ENCODE measurements at regions not wholly inside any gene's neighbourhood (a gene's known extent, or its start where the extent isn't known, plus 50 kb on each side); places are given as distances from the start of the nearest gene placed in this dataset. TPM values are rescaled to one million over a fixed set of nuclear protein-coding genes. Genes with fewer than 3 reads are reported as not detected.

Small RNA genes lying in the stretch of these regions (microRNA-seq; reads per million reads assigned to microRNA genes)
- gene MIR5197 (ENCODE audit: borderline microRNAs expressed, borderline replicate concordance), result not detected

Data from activated naive CD4-positive, alpha-beta T cell treated with anti-CD3 and anti-CD28 coated beads for 36 hours (primary cell).